HG03097 (cell line): ENCODE measurements at regions not wholly inside any gene's neighbourhood (a gene's known extent, or its start where the extent isn't known, plus 50 kb on each side); places are given as distances from the start of the nearest gene placed in this dataset.
"Not testable (repeated sequence)": the region's sequence is repeated elsewhere in the genome, so short reads cannot be mapped to it uniquely, and the experiment has no call there.

Experiments used
- ATAC-seq: cut with Tn5 transposase; IDR thresholded peaks from one replicate; pipeline ENCODE4 v1.9.1; 2021; ENCODE audit not compliant: unreplicated experiment, low FRiP score

DNA sequence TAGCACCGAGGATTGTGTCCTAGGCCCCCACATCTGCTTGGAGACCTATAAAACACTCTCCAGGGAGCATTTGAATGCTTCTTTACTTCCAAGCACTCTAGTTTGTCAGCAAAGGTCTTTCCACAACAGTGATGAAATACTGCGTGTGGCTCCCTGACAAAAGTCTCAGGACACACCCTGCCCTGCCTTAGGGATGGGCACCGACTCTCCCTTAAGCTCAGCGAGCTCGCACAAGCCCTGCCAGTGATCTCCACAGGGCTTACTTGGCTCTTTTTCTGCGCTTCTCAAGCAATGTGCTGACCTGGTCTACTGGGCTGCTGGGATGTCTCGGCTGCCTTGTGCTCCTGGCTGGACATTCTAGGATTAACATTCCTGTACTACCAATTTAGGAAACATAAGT is 84.3 kb upstream of the MPP7 start:
- ATAC-seq, result no peak

GRCh38 chr10:28391283-28391682 is 88.4 kb upstream of the MPP7 start:
- ATAC-seq, result no peak

- no peak for ATAC-seq
Measured at GRCh38 chr10:28393956-28394568, 91.2 kb upstream of the MPP7 start.

GRCh38 chr10:28396331-28396730 is 93.5 kb upstream of the MPP7 start:
- ATAC-seq, result no peak

GRCh38 chr10:28397229-28397628 is 94.4 kb upstream of the MPP7 start:
- ATAC-seq, result no peak

DNA sequence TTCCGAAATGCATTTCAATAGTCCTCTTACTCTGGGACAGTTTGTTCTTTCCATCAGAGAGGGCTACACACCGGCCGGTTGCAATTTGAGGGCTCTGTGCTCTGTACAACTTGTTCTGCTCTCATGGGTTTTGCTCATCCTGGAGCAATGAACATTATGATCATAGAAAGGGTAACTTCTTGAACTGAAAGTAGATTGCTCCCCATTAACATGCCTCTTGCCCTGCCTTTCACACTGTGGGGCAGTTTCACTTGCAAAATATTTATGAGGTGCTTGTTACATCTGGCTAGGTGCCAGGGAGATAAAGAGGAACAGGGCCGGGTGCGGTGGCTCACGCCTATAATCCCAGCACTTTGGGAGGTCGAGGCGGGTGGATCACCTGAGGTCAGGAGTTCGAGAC is 97.3 kb upstream of the MPP7 start:
- no peak for ATAC-seq

GRCh38 chr10:28400681-28401080 is 97.8 kb upstream of the MPP7 start:
- no peak for ATAC-seq

DNA sequence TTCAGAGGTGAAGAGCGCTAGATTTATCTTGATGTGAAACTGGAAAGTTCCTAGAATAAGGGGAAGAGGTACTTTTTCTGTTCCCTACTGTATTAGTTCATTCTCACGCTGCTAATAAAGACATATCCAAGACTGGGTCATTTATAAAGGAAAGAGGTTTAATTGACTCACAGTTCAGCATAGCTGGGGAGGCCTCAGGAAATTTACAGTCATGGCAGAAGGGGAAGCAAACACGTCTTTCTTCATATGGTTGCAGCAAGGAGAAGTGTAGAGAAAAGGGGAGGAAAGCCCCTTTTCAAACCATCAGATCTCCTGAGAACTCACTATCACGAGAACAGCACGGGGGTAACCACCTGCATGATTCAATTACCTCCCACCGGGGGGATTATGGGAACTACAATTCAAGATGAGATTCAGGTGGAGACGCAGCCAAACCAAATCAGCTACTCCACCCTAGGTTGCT is 99.8 kb upstream of the MPP7 start:
- not testable (repeated sequence) for ATAC-seq

GRCh38 chr10:28403090-28403489 is 100.2 kb upstream of the MPP7 start:
- ATAC-seq, result no peak

DNA sequence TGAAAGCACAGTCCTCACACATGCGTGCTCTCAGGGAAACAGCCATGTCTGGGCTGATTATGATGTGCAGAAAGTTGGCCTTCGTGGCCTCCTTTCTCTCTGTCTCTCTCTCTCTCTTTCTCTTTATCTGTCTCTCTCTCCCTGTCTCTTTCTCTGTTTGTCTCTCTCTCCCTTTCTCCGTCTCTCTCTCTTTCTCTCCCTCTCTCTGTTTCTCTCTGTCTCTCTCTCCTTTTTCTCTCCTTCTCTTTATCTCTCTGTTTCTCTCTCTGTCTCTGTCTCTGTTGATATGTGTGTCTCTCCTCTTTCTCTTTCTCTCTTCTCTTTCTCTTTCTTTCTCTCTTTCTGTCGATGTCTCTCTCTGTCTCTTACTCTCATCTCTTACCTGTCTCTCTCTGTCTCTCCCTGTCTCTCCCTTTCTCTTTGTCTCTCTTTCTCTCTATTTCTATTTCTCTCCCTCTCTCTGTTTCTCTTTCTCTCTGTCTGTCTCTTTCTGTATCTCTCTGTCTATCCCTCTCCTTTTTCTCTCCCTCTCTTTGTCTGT is 105.4 kb upstream of the MPP7 start:
- no peak for ATAC-seq

- ATAC-seq, result no peak
Measured at GRCh38 chr10:28410420-28411135, 107.7 kb upstream of the MPP7 start.

GRCh38 chr10:28411136-28411460 is 108.2 kb upstream of the MPP7 start:
- ATAC-seq, result no peak

- no peak for ATAC-seq
Measured at GRCh38 chr10:28411648-28412047, 108.8 kb upstream of the MPP7 start.

DNA sequence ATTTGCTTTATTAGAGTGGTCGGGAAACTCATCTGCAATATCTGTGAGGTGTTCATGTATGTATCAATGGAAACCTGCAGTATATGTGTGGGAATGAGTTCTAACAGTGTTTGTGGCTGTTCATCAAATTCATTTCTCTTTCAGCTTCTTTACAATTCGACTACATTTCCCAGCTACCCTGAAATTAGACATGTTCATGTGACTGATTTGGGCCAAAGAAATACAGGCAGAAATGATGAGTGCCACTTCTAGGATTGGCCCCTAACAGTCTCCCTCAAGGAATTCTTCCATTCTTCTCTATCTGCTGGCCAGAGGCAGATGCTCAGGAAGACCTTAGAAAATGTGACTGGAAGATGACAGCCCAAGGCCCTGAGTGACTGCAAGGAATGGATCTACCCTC is 114.8 kb upstream of the WAC start:
- no peak for ATAC-seq

DNA sequence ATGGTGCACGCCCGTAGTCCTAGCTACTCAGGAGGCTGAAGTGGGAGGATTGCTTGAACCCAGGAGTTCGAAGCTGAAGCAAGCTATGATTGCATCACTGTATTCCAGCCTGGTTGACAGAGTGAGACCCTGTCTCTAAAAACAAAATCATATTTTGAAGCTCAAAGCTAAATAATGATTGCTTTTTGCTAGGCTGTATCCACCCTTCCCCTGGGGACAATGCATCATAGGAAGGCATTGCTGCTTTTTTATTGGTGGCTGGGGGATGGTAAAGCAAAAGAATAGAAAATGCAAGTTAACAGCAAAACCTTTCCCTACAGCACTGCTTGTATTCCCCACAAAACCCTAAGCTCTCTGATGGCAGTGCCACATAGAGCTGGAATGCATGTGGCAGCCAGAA is 107.5 kb upstream of the WAC start:
- no peak for ATAC-seq

DNA sequence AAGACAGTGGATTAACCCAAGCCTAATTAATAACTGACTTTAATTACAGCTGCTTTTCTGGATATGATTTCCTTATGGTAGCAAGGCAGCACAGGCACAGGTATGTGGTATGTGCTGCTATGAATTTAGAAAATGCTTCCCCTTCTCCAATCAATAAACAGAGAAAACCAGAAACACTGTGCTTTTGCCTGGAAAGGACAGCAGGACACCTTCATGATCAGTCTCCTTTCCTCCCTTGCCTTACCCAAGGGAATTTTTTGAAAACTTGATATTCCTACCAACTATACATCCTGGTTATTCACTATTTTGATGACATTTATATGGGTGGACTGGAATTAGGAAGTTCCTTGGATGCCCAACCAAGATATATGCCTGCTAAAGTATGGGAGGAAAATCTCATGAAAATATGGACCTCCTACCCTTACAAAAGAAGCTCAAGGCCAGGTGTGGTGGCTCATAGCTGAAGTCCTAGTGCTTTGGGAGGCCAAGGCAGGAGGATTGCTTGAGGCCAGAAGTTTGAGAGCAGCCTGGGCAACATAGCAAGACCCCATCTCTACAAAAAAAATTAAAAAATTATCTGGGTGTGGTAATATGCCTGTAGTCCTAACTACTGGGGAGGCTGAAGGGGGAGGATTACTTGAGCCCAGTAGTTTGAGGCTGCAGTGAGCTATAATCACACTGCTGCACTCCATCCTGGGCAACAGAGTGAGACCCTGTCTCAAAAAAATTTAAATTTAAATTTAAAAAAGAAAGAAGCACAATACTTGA is 106.3 kb upstream of the WAC start:
- no peak for ATAC-seq

- ATAC-seq, result no peak
Measured at GRCh38 chr10:28427376-28427775, 105.5 kb upstream of the WAC start.

DNA sequence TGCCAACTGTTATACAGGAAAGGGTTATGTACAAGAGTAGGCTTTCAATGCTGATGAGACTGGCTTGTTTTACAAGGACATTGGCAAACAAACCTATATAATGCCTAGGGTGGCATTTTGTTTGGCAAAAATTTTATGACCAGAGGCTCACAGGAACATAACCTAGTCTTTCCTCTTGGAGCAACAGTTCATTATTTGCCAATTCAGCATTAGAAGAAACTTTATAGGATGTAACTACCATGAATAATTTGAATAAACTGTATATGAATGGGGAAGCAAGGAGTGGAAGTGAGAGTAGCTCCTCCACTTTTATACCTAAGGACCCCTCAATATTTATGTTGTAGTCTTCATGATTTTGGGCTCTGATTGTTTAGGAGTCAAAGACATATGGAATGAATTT is 103.9 kb upstream of the WAC start:
- no peak for ATAC-seq

- no peak for ATAC-seq
Measured at GRCh38 chr10:28429573-28430216, 103.2 kb upstream of the WAC start.

- no peak for ATAC-seq
Measured at GRCh38 chr10:28431139-28431538, 101.8 kb upstream of the WAC start.

DNA sequence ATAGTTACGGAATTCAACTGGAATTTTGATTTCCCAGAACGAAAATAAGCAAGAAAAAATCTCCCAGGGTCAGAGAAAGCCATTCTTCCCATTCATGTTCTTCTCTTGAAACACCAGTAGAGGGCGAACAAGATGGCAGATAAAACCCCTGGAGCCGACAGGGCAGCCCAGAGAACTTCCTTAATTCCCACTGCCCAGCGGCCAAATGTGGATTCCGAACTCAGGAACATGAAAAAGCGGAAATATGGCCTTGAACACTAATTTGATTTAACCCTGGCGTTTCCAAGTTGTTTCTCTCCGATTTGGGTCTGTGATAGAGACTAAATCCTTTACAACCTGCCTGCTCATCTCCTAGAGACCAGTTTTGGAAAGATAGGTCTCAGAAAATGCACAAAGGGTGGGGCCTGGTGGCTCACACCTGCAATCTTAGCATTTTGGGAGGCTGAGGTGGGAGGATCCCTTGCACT is 100.7 kb upstream of the WAC start:
- no peak for ATAC-seq
